HCT116 (cell line): ENCODE measurements at regions not wholly inside any gene's neighbourhood (a gene's known extent, or its start where the extent isn't known, plus 50 kb on each side); places are given as distances from the start of the nearest gene placed in this dataset.

Experiments used
- CBX3 ChIP-seq: IDR thresholded peaks from 2 replicates; pipeline ENCODE4 v1.6.1; 2012; ENCODE audit warnings: low read depth
- EZH2 ChIP-seq: fragments of 200-600 bp; sonication (generic); IDR thresholded peaks from 2 replicates; pipeline ENCODE4 v1.6.1; 2017; ENCODE audit warnings: antibody characterized with exemption, mixed run types
- EZH2phosphoT487 ChIP-seq: fragments of 200-600 bp; IDR thresholded peaks from 2 replicates; pipeline ENCODE4 v1.6.1; 2018; ENCODE audit warnings: antibody characterized with exemption, borderline replicate concordance
- JUND ChIP-seq: IDR thresholded peaks from 2 replicates; pipeline ENCODE4 v1.6.1; 2012
- POLR2A ChIP-seq: IDR thresholded peaks from 2 replicates; pipeline ENCODE4 v1.7.0; 2011; ENCODE audit warnings: borderline replicate concordance; ENCODE audit not compliant: insufficient read depth, insufficient read length; ENCODE audit errors: extremely low read depth
- POLR2AphosphoS5 ChIP-seq: IDR thresholded peaks from 2 replicates; pipeline ENCODE4 v1.6.1; 2011; ENCODE audit warnings: mild to moderate bottlenecking, low read depth, low read length, moderate library complexity
- SP1 ChIP-seq: IDR thresholded peaks from 2 replicates; pipeline ENCODE4 v1.6.1; 2012; ENCODE audit warnings: low read depth
- TCF7L2 ChIP-seq: IDR thresholded peaks from 2 replicates; pipeline ENCODE4 v1.7.0; 2011; ENCODE audit warnings: borderline replicate concordance, inconsistent platforms; ENCODE audit not compliant: insufficient read depth, insufficient read length; ENCODE audit errors: extremely low read depth
- ZNF274 ChIP-seq: fragments of 200-500 bp; sonication (Bioruptor generic); IDR thresholded peaks from 2 replicates; pipeline ENCODE4 v1.6.1; 2014; ENCODE audit warnings: mild to moderate bottlenecking, low read depth, low read length, inconsistent platforms
- TF ChIP-seq, protein P1 (sequence below), 3 experiments: fragments of 200-600 bp in 1 of 3; sonication (generic) in 1 of 3; IDR thresholded peaks in 2 of 3; conservative IDR thresholded peaks in 1 of 3; 2 replicates each; pipeline ENCODE4 v1.5.1; 2012 to 2017; ENCODE audit warnings: low read depth in 2 of 3, low read length in 2 of 3, antibody characterized with exemption in 1 of 3, borderline replicate concordance in 1 of 3, control low read depth in 1 of 3, mild to moderate bottlenecking in 1 of 3, mixed read lengths in 1 of 3, mixed run types in 1 of 3, moderate library complexity in 1 of 3; ENCODE audit not compliant: insufficient read depth in 1 of 3
- TF ChIP-seq, protein P2 (sequence below): IDR thresholded peaks from 2 replicates; pipeline ENCODE4 v1.6.1; 2012; ENCODE audit warnings: low read depth
- TF ChIP-seq, protein P3 (sequence below): IDR thresholded peaks from 2 replicates; pipeline ENCODE4 v1.6.1; 2012

DNA sequence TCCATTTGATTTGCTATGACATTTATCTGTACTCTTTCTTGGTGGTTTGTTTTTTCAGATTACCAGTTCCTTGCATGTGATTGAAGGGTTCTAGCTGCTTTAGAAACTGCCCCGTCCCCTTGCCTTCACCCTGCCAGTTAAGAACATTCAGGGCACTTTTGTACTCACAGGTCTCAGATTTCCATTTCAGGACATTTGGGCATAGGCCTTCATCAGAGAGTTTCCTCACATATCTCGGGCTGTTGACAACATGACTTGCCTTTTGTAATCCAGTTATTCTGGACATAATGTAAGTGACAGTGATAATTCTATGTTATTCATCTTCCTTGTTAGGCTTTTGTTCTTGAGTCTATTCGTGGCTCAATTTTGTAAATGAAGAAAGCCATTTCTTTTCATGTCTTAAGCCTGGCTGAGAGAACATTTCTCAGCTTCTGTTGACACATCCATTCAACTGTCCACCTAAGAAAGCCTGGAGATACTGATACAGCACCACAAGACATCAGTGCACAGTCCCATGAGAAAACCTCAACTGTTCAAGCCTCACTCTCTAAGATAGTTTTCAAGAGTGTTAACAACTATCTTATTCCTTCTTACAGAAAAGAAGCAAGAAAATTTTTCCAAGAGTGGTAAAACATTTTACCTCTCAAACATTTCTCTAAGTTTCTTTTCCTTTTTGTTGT lies 209.3 kb upstream of the SGK1 start:
- TF ChIP-seq EZH2 (no peak), CBX3 (no peak), SP1 (no peak), POLR2A (no peak), JUND (no peak), POLR2AphosphoS5 (no peak), EZH2phosphoT487 (no peak), ZNF274 (no peak), TCF7L2 (no peak)
- TF ChIP-seq, protein P1, sequence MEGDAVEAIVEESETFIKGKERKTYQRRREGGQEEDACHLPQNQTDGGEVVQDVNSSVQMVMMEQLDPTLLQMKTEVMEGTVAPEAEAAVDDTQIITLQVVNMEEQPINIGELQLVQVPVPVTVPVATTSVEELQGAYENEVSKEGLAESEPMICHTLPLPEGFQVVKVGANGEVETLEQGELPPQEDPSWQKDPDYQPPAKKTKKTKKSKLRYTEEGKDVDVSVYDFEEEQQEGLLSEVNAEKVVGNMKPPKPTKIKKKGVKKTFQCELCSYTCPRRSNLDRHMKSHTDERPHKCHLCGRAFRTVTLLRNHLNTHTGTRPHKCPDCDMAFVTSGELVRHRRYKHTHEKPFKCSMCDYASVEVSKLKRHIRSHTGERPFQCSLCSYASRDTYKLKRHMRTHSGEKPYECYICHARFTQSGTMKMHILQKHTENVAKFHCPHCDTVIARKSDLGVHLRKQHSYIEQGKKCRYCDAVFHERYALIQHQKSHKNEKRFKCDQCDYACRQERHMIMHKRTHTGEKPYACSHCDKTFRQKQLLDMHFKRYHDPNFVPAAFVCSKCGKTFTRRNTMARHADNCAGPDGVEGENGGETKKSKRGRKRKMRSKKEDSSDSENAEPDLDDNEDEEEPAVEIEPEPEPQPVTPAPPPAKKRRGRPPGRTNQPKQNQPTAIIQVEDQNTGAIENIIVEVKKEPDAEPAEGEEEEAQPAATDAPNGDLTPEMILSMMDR (IDR thresholded peaks at IDR 0.05 in 2 of 3, conservative IDR thresholded peaks at IDR 0.05 in 1 of 3; ENCODE audit: borderline replicate concordance in 1 of 3, insufficient read depth in 1 of 3, low read depth in 2 of 3, low read length in 2 of 3) = no peak
- TF ChIP-seq, protein P2, sequence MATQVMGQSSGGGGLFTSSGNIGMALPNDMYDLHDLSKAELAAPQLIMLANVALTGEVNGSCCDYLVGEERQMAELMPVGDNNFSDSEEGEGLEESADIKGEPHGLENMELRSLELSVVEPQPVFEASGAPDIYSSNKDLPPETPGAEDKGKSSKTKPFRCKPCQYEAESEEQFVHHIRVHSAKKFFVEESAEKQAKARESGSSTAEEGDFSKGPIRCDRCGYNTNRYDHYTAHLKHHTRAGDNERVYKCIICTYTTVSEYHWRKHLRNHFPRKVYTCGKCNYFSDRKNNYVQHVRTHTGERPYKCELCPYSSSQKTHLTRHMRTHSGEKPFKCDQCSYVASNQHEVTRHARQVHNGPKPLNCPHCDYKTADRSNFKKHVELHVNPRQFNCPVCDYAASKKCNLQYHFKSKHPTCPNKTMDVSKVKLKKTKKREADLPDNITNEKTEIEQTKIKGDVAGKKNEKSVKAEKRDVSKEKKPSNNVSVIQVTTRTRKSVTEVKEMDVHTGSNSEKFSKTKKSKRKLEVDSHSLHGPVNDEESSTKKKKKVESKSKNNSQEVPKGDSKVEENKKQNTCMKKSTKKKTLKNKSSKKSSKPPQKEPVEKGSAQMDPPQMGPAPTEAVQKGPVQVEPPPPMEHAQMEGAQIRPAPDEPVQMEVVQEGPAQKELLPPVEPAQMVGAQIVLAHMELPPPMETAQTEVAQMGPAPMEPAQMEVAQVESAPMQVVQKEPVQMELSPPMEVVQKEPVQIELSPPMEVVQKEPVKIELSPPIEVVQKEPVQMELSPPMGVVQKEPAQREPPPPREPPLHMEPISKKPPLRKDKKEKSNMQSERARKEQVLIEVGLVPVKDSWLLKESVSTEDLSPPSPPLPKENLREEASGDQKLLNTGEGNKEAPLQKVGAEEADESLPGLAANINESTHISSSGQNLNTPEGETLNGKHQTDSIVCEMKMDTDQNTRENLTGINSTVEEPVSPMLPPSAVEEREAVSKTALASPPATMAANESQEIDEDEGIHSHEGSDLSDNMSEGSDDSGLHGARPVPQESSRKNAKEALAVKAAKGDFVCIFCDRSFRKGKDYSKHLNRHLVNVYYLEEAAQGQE = no peak
- TF ChIP-seq, protein P3, sequence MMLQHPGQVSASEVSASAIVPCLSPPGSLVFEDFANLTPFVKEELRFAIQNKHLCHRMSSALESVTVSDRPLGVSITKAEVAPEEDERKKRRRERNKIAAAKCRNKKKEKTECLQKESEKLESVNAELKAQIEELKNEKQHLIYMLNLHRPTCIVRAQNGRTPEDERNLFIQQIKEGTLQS = no peak
